Psoas muscle (tissue), 7 donors: ENCODE measurements at regions not wholly inside any gene's neighbourhood (a gene's known extent, or its start where the extent isn't known, plus 50 kb on each side); places are given as distances from the start of the nearest gene placed in this dataset.

Source experiments
- ATAC-seq, 4 donors: fragments of 200-7000 bp; cut with Tn5 transposase; one replicate each; pipeline ENCODE4 v1.9.1; 2020; ENCODE audit warnings: moderate library complexity in 3 of 4, mild to moderate bottlenecking in 2 of 4
- DNase-seq, 2 donors: peaks; one replicate each; pipeline ENCODE4 v3.0.0-alpha.2; 2020
- H3K27ac ChIP-seq: fragments of 200-600 bp; one replicate; pipeline ENCODE4 v1.8.0; 2022
- H3K27me3 ChIP-seq, 3 donors: fragments of 200-600 bp in 1 of 3; one replicate each; pipeline versions ENCODE4 v1.6.1 to v1.8.0; 2013 to 2022; ENCODE audit warnings: low read length in 2 of 3, mild to moderate bottlenecking in 2 of 3, moderate library complexity in 1 of 3; ENCODE audit not compliant: insufficient read depth in 3 of 3
- H3K36me3 ChIP-seq, 2 donors: fragments of 200-600 bp in 1 of 2; one replicate each; pipeline versions ENCODE4 v1.6.1 to v1.8.0; 2013 to 2022; ENCODE audit warnings: low read depth in 1 of 2, mild to moderate bottlenecking in 1 of 2, moderate library complexity in 1 of 2; ENCODE audit not compliant: insufficient read depth in 1 of 2
- H3K4me1 ChIP-seq: fragments of 200-600 bp; one replicate; pipeline ENCODE4 v1.8.0; 2022
- H3K4me3 ChIP-seq: fragments of 200-600 bp; one replicate; pipeline ENCODE4 v1.8.0; 2022; ENCODE audit warnings: mild to moderate bottlenecking
- H3K9me3 ChIP-seq: fragments of 200-600 bp; one replicate; pipeline ENCODE4 v1.8.0; 2022
- CTCF ChIP-seq: fragments of 200-600 bp; IDR thresholded peaks from one replicate; pipeline ENCODE4 v1.8.0; 2022; ENCODE audit warnings: antibody characterized with exemption
- WGBS, 3 donors: extraction: QIAGEN DNeasy Blood & Tissue Kit; methylation state at CpG; one replicate each; pipeline versions ENCODE4 v1.1.6 to v1.1.7; 2013; 5-methylcytosine and 5-hydroxymethylcytosine counted together
- intact Hi-C, 2 donors: fragments of 100-400 bp; cut with DNase I; formaldehyde crosslinking; loops; one replicate each; pipeline versions ENCODE4 v1.11.0 to v1.14.2; 2022
- donor health status: healthy with polysubstance abuse.
- donor health status: DM: no; HTN: no; CAD: no; lungs with moderate emphysema.
- donor health status: Bipolar disorder and iron deficiency.
- donor health status: healthy.
- donor health status: DM: yes; HTN: yes; CAD: no.
- donor health status: DM: no; HTN: no; CAD: no.
- donor health status: DM: yes; HTN: yes; CAD: no.

DNA sequence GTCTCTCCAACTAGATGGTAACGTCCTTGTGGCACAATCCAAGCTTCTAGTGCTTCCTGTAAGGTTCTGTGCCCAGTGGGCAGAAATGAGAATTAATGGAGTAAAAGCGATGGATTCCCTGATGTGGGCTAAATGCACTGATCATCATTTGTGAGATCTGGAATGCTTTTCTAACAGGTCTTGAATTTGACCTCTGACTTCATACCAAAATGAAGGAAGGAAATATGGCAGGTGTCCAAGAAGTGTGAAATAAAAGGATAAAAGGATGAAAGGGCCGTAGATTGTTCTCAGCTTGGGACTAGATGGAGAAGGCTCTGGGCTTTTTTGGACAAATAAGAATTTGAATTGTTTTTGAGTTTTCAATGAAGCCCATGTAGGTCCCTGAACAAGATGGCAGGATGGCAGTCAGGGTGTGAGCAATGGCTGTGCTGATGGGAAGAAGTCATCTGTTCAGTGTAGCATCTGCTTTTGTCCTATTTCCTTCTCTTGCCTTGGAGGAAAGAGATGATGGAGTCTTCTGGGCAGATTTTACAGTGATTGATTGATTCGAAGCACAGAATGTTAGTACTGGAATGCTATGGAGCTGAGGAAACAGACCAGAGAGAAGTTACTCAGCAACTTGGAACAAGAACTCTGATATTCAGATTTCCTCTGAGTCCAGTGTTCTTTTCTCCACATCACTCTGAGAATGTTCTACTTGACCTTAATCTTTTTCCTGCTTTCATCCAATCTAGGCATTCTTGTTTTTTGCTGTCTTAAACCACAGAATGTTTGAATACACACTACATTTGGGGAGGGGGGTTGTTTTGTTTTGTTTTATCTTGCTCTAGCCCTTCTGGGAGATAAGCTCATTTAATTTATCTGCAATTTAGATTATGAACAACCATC, 286.0 kb downstream of the HLX start:
- no peak for ATAC-seq
- H3K27me3 ChIP-seq = no peaks in the 10 kb centered on the region
- no peak overlapping the region for H3K4me3 ChIP-seq
- no peaks in the 10 kb centered on the region for H3K9me3 ChIP-seq
- H3K27ac ChIP-seq = no peak overlapping the region
- intact Hi-C loops = no loop called here
- no peak for DNase-seq
- no peaks in the 10 kb centered on the region for H3K36me3 ChIP-seq
- peaks cover 9% of the 10 kb centered on the region for H3K4me1 ChIP-seq
- 69 to 85% (median 69%) methylated on average over 4 of the region's 4 CpGs for WGBS, 3 donors
- no peak for TF ChIP-seq CTCF

- Histone ChIP-seq H3K4me1 (peaks cover 9% of the 10 kb centered on the region), H3K4me3 (no peak overlapping the region), H3K36me3 (no peaks in the 10 kb centered on the region), H3K27me3 (no peaks in the 10 kb centered on the region), H3K9me3 (peaks cover 2% of the 10 kb centered on the region), H3K27ac (no peak overlapping the region)
- ATAC-seq (no peak), DNase-seq (no peak)
- 66 to 85% (median 68%) methylated on average over 7 of the region's 7 CpGs for WGBS, 3 donors
- no peak for TF ChIP-seq CTCF
- intact Hi-C loops = no loop called here
Observed at GRCh38 chr1:221165839-221166500, 286.7 kb downstream of the HLX start.

GRCh38 chr1:221166559-221167318, 287.5 kb downstream of the HLX start:
- intact Hi-C loops = no loop called here
- no peak overlapping the region for H3K4me3 ChIP-seq
- H3K4me1 ChIP-seq = peaks cover 9% of the 10 kb centered on the region
- TF ChIP-seq CTCF = no peak
- DNase-seq (no peak), ATAC-seq (no peak)
- WGBS, 3 donors = 89 to 94% (median 94%) methylated on average over 4 of the region's 4 CpGs
- no peak overlapping the region for H3K27ac ChIP-seq
- H3K9me3 ChIP-seq = peaks cover 9% of the 10 kb centered on the region
- no peaks in the 10 kb centered on the region for H3K27me3 ChIP-seq
- no peaks in the 10 kb centered on the region for H3K36me3 ChIP-seq

- ATAC-seq (no peak), DNase-seq (no peak)
- Histone ChIP-seq H3K4me1 (no peaks in the 10 kb centered on the region), H3K27ac (no peak overlapping the region), H3K27me3 (no peaks in the 10 kb centered on the region), H3K9me3 (peaks cover 9% of the 10 kb centered on the region), H3K36me3 (no peaks in the 10 kb centered on the region), H3K4me3 (no peak overlapping the region)
- TF ChIP-seq CTCF = no peak
- intact Hi-C loops = no loop called here
- 60 to 63% (median 63%) methylated on average over 2 of the region's 2 CpGs for WGBS, 3 donors
Observed at GRCh38 chr1:221169447-221169889, 290.2 kb downstream of the HLX start.
